K562 (cell line): ENCODE measurements at regions not wholly inside any gene's neighbourhood (a gene's known extent, or its start where the extent isn't known, plus 50 kb on each side); places are given as distances from the start of the nearest gene placed in this dataset.

Experiments used
- ATAC-seq: fragments of 200-7000 bp; cut with Tn5 transposase; 3 replicates; pipeline ENCODE4 v1.9.1; 2020; ENCODE audit warnings: moderate library complexity
- BruUV-seq: library from RNA; stranded (reverse); fragments of 400-500 nt; replicated peaks from 2 replicates; lab custom pipeline; 2021; lab: Mats Ljungman, UMichigan
- CTCF ChIA-PET: fragments of 300-600 bp; formaldehyde crosslinking; extraction: SDS; loops from one replicate; lab custom pipeline; 2021; ENCODE audit warnings: low intra/inter-chr PET ratio; lab: Yijun Ruan, JAX
- POLR2A ChIA-PET: fragments of 300-600, 350-650 bp; sonication (Branson Sonifier 250); formaldehyde crosslinking; extraction: SDS; loops from one replicate; lab custom pipeline; 2021; ENCODE audit warnings: antibody characterized with exemption, inconsistent platforms; lab: Yijun Ruan, JAX
- DNase-seq, 4 experiments: peaks; one replicate each; pipeline versions ENCODE4 v3.0.0 to v3.0.0-alpha.2; 2011 to 2018; ENCODE audit warnings: low spot score in 3 of 4, mixed read lengths in 3 of 4; ENCODE audit errors: extremely low read depth in 1 of 4
- FAIRE-seq: peaks from 2 replicates; lab custom pipeline; 2011; peaks lifted over from hg19 to GRCh38; lab: Jason Lieb, UNC
- H2AFZ ChIP-seq: 2 replicates; pipeline ENCODE4 v1.6.0; 2011; ENCODE audit warnings: low read depth, low read length, control low read depth, inconsistent platforms
- H3K27ac ChIP-seq: fragments of 200-600 bp; 3 replicates; pipeline ENCODE4 v1.8.0; 2011; ENCODE audit warnings: low read depth, mild to moderate bottlenecking, control low read depth, inconsistent platforms, low read length, moderate library complexity, mixed read lengths; ENCODE audit errors: extremely low read depth
- H3K27me3 ChIP-seq, 2 experiments: fragments of 300-600 bp in 1 of 2; 2 replicates in 1 of 2; 3 replicates in 1 of 2; pipeline versions ENCODE4 v1.6.0 to v1.8.0; 2011; ENCODE audit warnings: inconsistent platforms in 2 of 2, low read length in 2 of 2, mild to moderate bottlenecking in 1 of 2, mixed read lengths in 1 of 2, moderate library complexity in 1 of 2; ENCODE audit not compliant: control insufficient read depth in 2 of 2, insufficient read depth in 2 of 2
- H3K36me3 ChIP-seq: fragments of 300-600 bp; 3 replicates; pipeline ENCODE4 v1.8.0; 2011; ENCODE audit warnings: mild to moderate bottlenecking, low read length, inconsistent platforms; ENCODE audit not compliant: control insufficient read depth, insufficient read depth
- H3K4me1 ChIP-seq, 2 experiments: fragments of 200-600 bp in 1 of 2; replicated peaks in 1 of 2; 2 replicates in 1 of 2; 3 replicates in 1 of 2; pipeline versions ENCODE4 v1.5.1 to v1.8.0; 2011; ENCODE audit warnings: inconsistent platforms in 2 of 2, low read length in 2 of 2, mild to moderate bottlenecking in 1 of 2, mixed read lengths in 1 of 2, moderate library complexity in 1 of 2; ENCODE audit not compliant: control insufficient read depth in 2 of 2, insufficient read depth in 2 of 2
- H3K4me2 ChIP-seq: 2 replicates; pipeline ENCODE4 v1.6.1; 2011; ENCODE audit warnings: low read length, control low read depth, inconsistent platforms, mixed read lengths; ENCODE audit not compliant: insufficient read depth
- H3K4me3 ChIP-seq: fragments of 200-600 bp; sonication (generic), shearing (Covaris generic); 2 replicates; pipeline ENCODE4 v1.5.1; 2016; ENCODE audit warnings: control low read depth, inconsistent platforms
- H3K79me2 ChIP-seq: fragments of 200-600 bp; 3 replicates; pipeline ENCODE4 v1.8.0; 2011; ENCODE audit warnings: low read length, inconsistent platforms; ENCODE audit not compliant: control insufficient read depth, insufficient read depth
- H3K9ac ChIP-seq, 2 experiments: 2 replicates each; pipeline versions ENCODE4 v1.6.0 to v1.6.1; 2011; ENCODE audit warnings: low read depth in 2 of 2, low read length in 2 of 2, control low read depth in 1 of 2, inconsistent platforms in 1 of 2, mild to moderate bottlenecking in 1 of 2, mixed read lengths in 1 of 2; ENCODE audit not compliant: insufficient read depth in 1 of 2
- H3K9me1 ChIP-seq: one replicate; pipeline ENCODE4 v1.6.0; 2011; ENCODE audit warnings: inconsistent platforms, mild to moderate bottlenecking, low read length, moderate library complexity; ENCODE audit not compliant: control insufficient read depth, insufficient read depth
- H3K9me3 ChIP-seq: replicated peaks from 2 replicates; pipeline ENCODE4 v1.5.1; 2011; ENCODE audit warnings: low read depth, low read length, inconsistent platforms; ENCODE audit not compliant: control insufficient read depth, insufficient read depth
- H4K20me1 ChIP-seq: replicated peaks from 2 replicates; pipeline ENCODE4 v1.6.1; 2011; ENCODE audit warnings: low read length, inconsistent platforms, mixed read lengths; ENCODE audit not compliant: control insufficient read depth, insufficient read depth
- IRF9 ChIP-seq: fragments of 450-650 bp; IDR thresholded peaks from 2 replicates; pipeline ENCODE4 v1.6.1; 2016; ENCODE audit warnings: missing biosample characterization, missing genetic modification characterization
- KAT8 ChIP-seq: fragments of 450-650 bp; IDR thresholded peaks from 2 replicates; pipeline ENCODE4 v1.6.1; 2016; ENCODE audit warnings: low read depth, mild to moderate bottlenecking
- MITF ChIP-seq: IDR thresholded peaks from 2 replicates; pipeline ENCODE4 v1.6.1; 2014; ENCODE audit warnings: antibody characterized with exemption
- SREBF2 ChIP-seq: sonication (generic); formaldehyde crosslinking; IDR thresholded peaks from 2 replicates; pipeline ENCODE4 v1.4.0; 2020; ENCODE audit warnings: mild to moderate bottlenecking, missing genetic modification reagents
- WGBS: fragments of 100-300 bp; shearing (Covaris generic); methylation state at CpG from one replicate; pipeline ENCODE4 v1.1.6; 2016; ENCODE audit warnings: low coverage, mixed read lengths; ENCODE audit not compliant: insufficient coverage; ENCODE audit errors: missing lambda C conversion rate; 5-methylcytosine and 5-hydroxymethylcytosine counted together
- in situ Hi-C: fragments of 300-500 bp; cut with MboI; formaldehyde crosslinking; loops from 4 replicates; pipeline ENCODE4 v1.15.0; 2018; ENCODE audit warnings: inconsistent platforms, mixed read lengths
- intact Hi-C: fragments of 100-400 bp; cut with micrococcal nuclease; formaldehyde crosslinking; loops from 2 replicates; pipeline ENCODE4 v1.14.2; 2022

- intact Hi-C loops (no loop called here), in situ Hi-C loops (no loop called here)
- no peaks in the 10 kb centered on the region; a peak in 1 of 5 replicates for H3K4me1 ChIP-seq
- TF ChIP-seq SREBF2 (CRISPR knock-in tag) = no peak
- TF ChIP-seq IRF9 (tag) = no peak
- TF ChIP-seq MITF = no peak
- no peak for TF ChIP-seq KAT8
- no peak for FAIRE-seq
- no peaks in the 10 kb centered on the region for H3K9me1 ChIP-seq
- H3K9ac ChIP-seq = no peak overlapping the region
- WGBS = 2% methylated on average over 4 of the region's 4 CpGs
- no peak for ATAC-seq
- no peaks in the 10 kb centered on the region for H3K27me3 ChIP-seq
- CTCF ChIA-PET = no interaction called here
- no peaks in the 10 kb centered on the region for H4K20me1 ChIP-seq
- BruUV-seq = no TSS peak
- H3K36me3 ChIP-seq = no peaks in the 10 kb centered on the region
- no peak for DNase-seq
- H3K9me3 ChIP-seq = no peaks in the 10 kb centered on the region
- no peak overlapping the region for H2AFZ ChIP-seq
- no peaks in the 10 kb centered on the region for H3K79me2 ChIP-seq
- H3K4me2 ChIP-seq = no peak overlapping the region
- POLR2A ChIA-PET = interaction anchor here (0.6 to 1.0 kb wide), 3 partner anchors 12 to 542 kb away, joined by 3 to 5 read pairs (median 4); no protein-coding TSS in a partner anchor
- no peak overlapping the region for H3K4me3 ChIP-seq
- H3K27ac ChIP-seq = no peak overlapping the region
Measured at GRCh38 chr5:38734353-38734752, 111.5 kb upstream of the OSMR start.
